ENCODE measurements at regions not wholly inside any gene's neighbourhood (a gene's known extent, or its start where the extent isn't known, plus 50 kb on each side); places are given as distances from the start of the nearest gene placed in this dataset.

GRCh38 chr2:234631646-234632514 is 135.0 kb upstream of the ARL4C start:
- TF ChIP-seq CTCF (IDR thresholded peaks at IDR 0.05) (no peak), POLR2A (IDR thresholded peaks at IDR 0.05) (no peak)
